ENCODE measurements at regions not wholly inside any gene's neighbourhood (a gene's known extent, or its start where the extent isn't known, plus 50 kb on each side); places are given as distances from the start of the nearest gene placed in this dataset.
"Not testable (repeated sequence)": the region's sequence is repeated elsewhere in the genome, so short reads cannot be mapped to it uniquely, and the experiment has no call there.

- H3K4me1 ChIP-seq (ENCODE audit: insufficient read depth, low read length), result no peaks in the 10 kb centered on the region
- H3K27me3 ChIP-seq (ENCODE audit: control insufficient read depth in 1 of 2, insufficient read depth in 2 of 2, low read length in 2 of 2), result no peaks in the 10 kb centered on the region
- H3K9ac ChIP-seq (ENCODE audit: low read length), result no peak overlapping the region
- H3K27ac ChIP-seq (ENCODE audit: low read depth, low read length), result no peak overlapping the region
- H3K9me3 ChIP-seq (ENCODE audit: low read length), result no peaks in the 10 kb centered on the region
- H3K4me3 ChIP-seq (ENCODE audit: low read depth in 1 of 2, low read length in 2 of 2), result no peak overlapping the region
- H3K36me3 ChIP-seq (ENCODE audit: insufficient read depth, low read length), result no peaks in the 10 kb centered on the region
Observed at GRCh38 chr13:81194362-81194761, 853.4 kb upstream of the SPRY2 start.

GRCh38 chr13:81184556-81185265 lies 843.8 kb upstream of the SPRY2 start:
- no peaks in the 10 kb centered on the region for H3K9me3 ChIP-seq (ENCODE audit: low read length)
- H3K4me3 ChIP-seq (ENCODE audit: low read depth in 1 of 2, low read length in 2 of 2), result no peak overlapping the region
- H3K36me3 ChIP-seq (ENCODE audit: insufficient read depth, low read length), result no peaks in the 10 kb centered on the region
- H3K4me1 ChIP-seq (ENCODE audit: insufficient read depth, low read length), result no peaks in the 10 kb centered on the region
- H3K27me3 ChIP-seq (ENCODE audit: control insufficient read depth in 1 of 2, insufficient read depth in 2 of 2, low read length in 2 of 2), result no peaks in the 10 kb centered on the region
- no peak overlapping the region for H3K27ac ChIP-seq (ENCODE audit: low read depth, low read length)
- no peak overlapping the region for H3K9ac ChIP-seq (ENCODE audit: low read length)

GRCh38 chr13:81172603-81173002 lies 831.7 kb upstream of the SPRY2 start:
- H3K36me3 ChIP-seq (ENCODE audit: insufficient read depth, low read length), result no peaks in the 10 kb centered on the region
- H3K9me3 ChIP-seq (ENCODE audit: low read length), result no peaks in the 10 kb centered on the region
- no peak overlapping the region for H3K4me3 ChIP-seq (ENCODE audit: low read depth in 1 of 2, low read length in 2 of 2)
- H3K27me3 ChIP-seq (ENCODE audit: control insufficient read depth in 1 of 2, insufficient read depth in 2 of 2, low read length in 2 of 2), result no peaks in the 10 kb centered on the region
- H3K27ac ChIP-seq (ENCODE audit: low read depth, low read length), result no peak overlapping the region
- H3K4me1 ChIP-seq (ENCODE audit: insufficient read depth, low read length), result no peaks in the 10 kb centered on the region
- H3K9ac ChIP-seq (ENCODE audit: low read length), result no peak overlapping the region

- no peak overlapping the region for H3K4me3 ChIP-seq (ENCODE audit: low read depth in 1 of 2, low read length in 2 of 2)
- H3K9me3 ChIP-seq (ENCODE audit: low read length), result no peaks in the 10 kb centered on the region
- H3K9ac ChIP-seq (ENCODE audit: low read length), result no peak overlapping the region
- H3K27me3 ChIP-seq (ENCODE audit: control insufficient read depth in 1 of 2, insufficient read depth in 2 of 2, low read length in 2 of 2), result no peaks in the 10 kb centered on the region
- H3K36me3 ChIP-seq (ENCODE audit: insufficient read depth, low read length), result no peaks in the 10 kb centered on the region
- no peaks in the 10 kb centered on the region for H3K4me1 ChIP-seq (ENCODE audit: insufficient read depth, low read length)
- H3K27ac ChIP-seq (ENCODE audit: low read depth, low read length), result no peak overlapping the region
Observed at GRCh38 chr13:81171065-81171647, 830.2 kb upstream of the SPRY2 start.

DNA sequence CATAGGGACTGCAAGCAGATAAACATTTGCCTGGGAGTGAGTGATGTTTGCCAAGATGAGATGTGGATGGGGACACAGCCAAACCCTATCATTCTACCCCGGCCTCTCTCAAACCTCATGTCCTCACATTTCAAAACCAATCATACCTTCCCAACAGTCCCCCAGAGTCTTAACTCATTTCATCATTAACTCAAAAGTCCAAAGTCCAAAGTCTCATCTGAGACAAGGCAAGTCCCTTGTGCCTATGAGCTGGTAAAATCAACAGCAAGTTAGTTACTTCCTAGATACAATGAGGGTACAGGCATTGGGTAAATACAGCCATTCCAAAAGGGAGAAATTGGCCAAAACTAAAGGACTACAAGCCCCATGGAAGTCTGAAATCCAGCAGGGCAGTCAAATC lies 822.9 kb upstream of the SPRY2 start:
- H3K27ac ChIP-seq (ENCODE audit: low read depth, low read length); H3K36me3 ChIP-seq (ENCODE audit: insufficient read depth, low read length); H3K9me3 ChIP-seq (ENCODE audit: low read length): not testable (repeated sequence)

GRCh38 chr13:81153478-81153877 lies 812.6 kb upstream of the SPRY2 start:
- Histone ChIP-seq H3K4me1 (ENCODE audit: insufficient read depth, low read length) (no peaks in the 10 kb centered on the region), H3K27ac (ENCODE audit: low read depth, low read length) (no peak overlapping the region), H3K36me3 (ENCODE audit: insufficient read depth, low read length) (no peaks in the 10 kb centered on the region), H3K9me3 (ENCODE audit: low read length) (no peaks in the 10 kb centered on the region), H3K9ac (ENCODE audit: low read length) (no peak overlapping the region), H3K27me3 (ENCODE audit: control insufficient read depth in 1 of 2, insufficient read depth in 2 of 2, low read length in 2 of 2) (no peaks in the 10 kb centered on the region), H3K4me3 (ENCODE audit: low read depth in 1 of 2, low read length in 2 of 2) (no peak overlapping the region)

More for the DNA sequence above, 822.9 kb upstream of the SPRY2 start:
- not testable (repeated sequence) for H3K4me1 ChIP-seq (ENCODE audit: insufficient read depth, low read length); H3K4me3 ChIP-seq (ENCODE audit: low read depth in 1 of 2, low read length in 2 of 2); H3K9ac ChIP-seq (ENCODE audit: low read length); H3K27me3 ChIP-seq (ENCODE audit: control insufficient read depth in 1 of 2, insufficient read depth in 2 of 2, low read length in 2 of 2)

- Histone ChIP-seq H3K4me3 (ENCODE audit: low read depth in 1 of 2, low read length in 2 of 2) (no peak overlapping the region), H3K9me3 (ENCODE audit: low read length) (no peaks in the 10 kb centered on the region), H3K27me3 (ENCODE audit: control insufficient read depth in 1 of 2, insufficient read depth in 2 of 2, low read length in 2 of 2) (no peaks in the 10 kb centered on the region), H3K9ac (ENCODE audit: low read length) (no peak overlapping the region), H3K36me3 (ENCODE audit: insufficient read depth, low read length) (no peaks in the 10 kb centered on the region), H3K4me1 (ENCODE audit: insufficient read depth, low read length) (no peaks in the 10 kb centered on the region), H3K27ac (ENCODE audit: low read depth, low read length) (no peak overlapping the region)
Observed at GRCh38 chr13:81148822-81149221, 807.9 kb upstream of the SPRY2 start.

DNA sequence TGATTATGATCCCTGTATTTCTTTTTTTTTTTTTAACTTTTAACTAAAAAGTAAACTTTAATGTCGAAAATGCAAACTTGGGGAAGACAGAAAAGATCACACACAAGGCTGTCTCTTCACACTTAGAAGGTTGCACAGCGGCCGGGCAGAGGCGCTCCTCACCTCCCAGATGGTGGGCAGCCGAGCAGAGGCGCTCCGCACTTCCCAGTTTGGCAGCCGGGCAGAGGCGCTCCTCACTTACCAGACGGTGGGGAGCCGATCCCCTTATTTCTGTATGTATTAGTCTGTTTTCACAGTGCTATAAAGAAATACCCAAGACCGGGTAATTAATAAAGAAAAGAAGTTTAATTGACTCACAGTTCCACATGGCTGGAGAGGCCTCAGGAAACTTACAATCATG lies 805.6 kb upstream of the SPRY2 start:
- not testable (repeated sequence) for H3K27me3 ChIP-seq (ENCODE audit: control insufficient read depth in 1 of 2, insufficient read depth in 2 of 2, low read length in 2 of 2); H3K4me1 ChIP-seq (ENCODE audit: insufficient read depth, low read length); H3K9me3 ChIP-seq (ENCODE audit: low read length)

DNA sequence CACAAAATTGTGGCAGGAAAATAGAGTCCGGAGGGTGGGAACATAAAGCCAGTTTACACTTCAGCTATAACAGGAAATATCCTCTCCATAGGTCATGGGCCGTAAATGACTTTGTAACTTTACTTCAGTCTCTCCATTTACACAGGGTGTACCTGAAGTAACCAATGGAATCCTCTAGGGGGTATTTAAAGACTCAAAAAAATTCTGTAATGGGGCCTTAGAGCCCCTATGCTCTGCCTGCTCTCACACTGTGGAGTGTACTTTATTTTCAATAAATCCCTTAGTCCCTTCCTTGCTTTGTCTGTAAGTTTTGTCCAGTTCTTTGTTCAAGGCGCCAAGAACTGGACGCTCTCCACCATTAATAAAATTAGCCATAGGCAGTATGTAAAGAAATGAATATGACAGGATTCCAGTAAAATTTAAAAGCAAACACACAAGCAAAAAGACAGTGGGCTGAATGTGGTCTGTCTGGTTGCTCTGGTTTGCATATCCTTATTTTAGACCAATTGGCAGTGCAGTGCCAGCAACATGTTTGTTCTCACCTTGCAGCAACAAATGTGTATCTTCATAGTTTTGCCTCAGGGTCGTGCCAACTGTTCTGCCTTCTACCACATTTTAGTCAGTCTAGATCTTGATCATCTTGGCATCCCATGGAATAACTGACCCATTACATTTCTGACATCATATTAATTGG lies 801.5 kb upstream of the SPRY2 start:
- H3K36me3 ChIP-seq (ENCODE audit: insufficient read depth, low read length), result no peaks in the 10 kb centered on the region
- H3K4me1 ChIP-seq (ENCODE audit: insufficient read depth, low read length), result no peaks in the 10 kb centered on the region
- H3K9me3 ChIP-seq (ENCODE audit: low read length), result no peaks in the 10 kb centered on the region
- H3K4me3 ChIP-seq (ENCODE audit: low read depth in 1 of 2, low read length in 2 of 2), result no peak overlapping the region
- H3K27me3 ChIP-seq (ENCODE audit: control insufficient read depth in 1 of 2, insufficient read depth in 2 of 2, low read length in 2 of 2), result no peaks in the 10 kb centered on the region
- H3K27ac ChIP-seq (ENCODE audit: low read depth, low read length), result no peak overlapping the region
- no peak overlapping the region for H3K9ac ChIP-seq (ENCODE audit: low read length)

More for the DNA sequence above, 805.6 kb upstream of the SPRY2 start:
- H3K27ac ChIP-seq (ENCODE audit: low read depth, low read length); H3K36me3 ChIP-seq (ENCODE audit: insufficient read depth, low read length); H3K4me3 ChIP-seq (ENCODE audit: low read depth in 1 of 2, low read length in 2 of 2); H3K9ac ChIP-seq (ENCODE audit: low read length): not testable (repeated sequence)

- Histone ChIP-seq H3K9me3 (ENCODE audit: low read length) (no peaks in the 10 kb centered on the region), H3K4me3 (ENCODE audit: low read depth in 1 of 2, low read length in 2 of 2) (no peak overlapping the region), H3K9ac (ENCODE audit: low read length) (no peak overlapping the region), H3K27ac (ENCODE audit: low read depth, low read length) (no peak overlapping the region), H3K4me1 (ENCODE audit: insufficient read depth, low read length) (no peaks in the 10 kb centered on the region), H3K36me3 (ENCODE audit: insufficient read depth, low read length) (no peaks in the 10 kb centered on the region), H3K27me3 (ENCODE audit: control insufficient read depth in 1 of 2, insufficient read depth in 2 of 2, low read length in 2 of 2) (no peaks in the 10 kb centered on the region)
Observed at GRCh38 chr13:81140675-81141074, 799.7 kb upstream of the SPRY2 start.

GRCh38 chr13:81139987-81140386 lies 799.1 kb upstream of the SPRY2 start:
- no peaks in the 10 kb centered on the region for H3K27me3 ChIP-seq (ENCODE audit: control insufficient read depth in 1 of 2, insufficient read depth in 2 of 2, low read length in 2 of 2)
- no peak overlapping the region for H3K27ac ChIP-seq (ENCODE audit: low read depth, low read length)
- H3K4me1 ChIP-seq (ENCODE audit: insufficient read depth, low read length), result no peaks in the 10 kb centered on the region
- no peak overlapping the region for H3K9ac ChIP-seq (ENCODE audit: low read length)
- H3K4me3 ChIP-seq (ENCODE audit: low read depth in 1 of 2, low read length in 2 of 2), result no peak overlapping the region
- no peaks in the 10 kb centered on the region for H3K9me3 ChIP-seq (ENCODE audit: low read length)
- no peaks in the 10 kb centered on the region for H3K36me3 ChIP-seq (ENCODE audit: insufficient read depth, low read length)

All from muscle layer of colon (tissue), 2 donors.